ENCODE measurements at regions not wholly inside any gene's neighbourhood (a gene's known extent, or its start where the extent isn't known, plus 50 kb on each side); places are given as distances from the start of the nearest gene placed in this dataset.

DNA sequence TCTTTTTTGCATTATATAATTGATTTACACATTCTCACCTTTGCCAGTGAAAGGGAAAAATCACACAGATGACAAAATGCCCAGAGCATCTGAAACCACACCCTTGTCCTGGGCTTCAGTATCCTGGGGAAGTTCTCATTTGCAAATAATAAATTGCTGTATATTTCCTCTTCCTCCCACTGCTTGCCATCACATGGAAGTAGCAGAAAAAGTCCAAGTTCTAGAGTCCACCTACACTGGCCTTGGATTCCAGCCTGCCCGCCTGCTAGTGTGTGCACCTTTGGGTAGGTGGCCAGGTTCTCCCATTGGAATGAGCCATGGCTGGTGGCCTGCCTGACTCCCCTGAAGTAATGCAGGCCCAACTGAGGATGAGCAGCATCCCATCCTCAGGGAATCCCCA lies 149.4 kb downstream of the GADD45G start:
- TF ChIP-seq POLR2A (IDR thresholded peaks at IDR 0.05): no peak
- TF ChIP-seq, protein P1, sequence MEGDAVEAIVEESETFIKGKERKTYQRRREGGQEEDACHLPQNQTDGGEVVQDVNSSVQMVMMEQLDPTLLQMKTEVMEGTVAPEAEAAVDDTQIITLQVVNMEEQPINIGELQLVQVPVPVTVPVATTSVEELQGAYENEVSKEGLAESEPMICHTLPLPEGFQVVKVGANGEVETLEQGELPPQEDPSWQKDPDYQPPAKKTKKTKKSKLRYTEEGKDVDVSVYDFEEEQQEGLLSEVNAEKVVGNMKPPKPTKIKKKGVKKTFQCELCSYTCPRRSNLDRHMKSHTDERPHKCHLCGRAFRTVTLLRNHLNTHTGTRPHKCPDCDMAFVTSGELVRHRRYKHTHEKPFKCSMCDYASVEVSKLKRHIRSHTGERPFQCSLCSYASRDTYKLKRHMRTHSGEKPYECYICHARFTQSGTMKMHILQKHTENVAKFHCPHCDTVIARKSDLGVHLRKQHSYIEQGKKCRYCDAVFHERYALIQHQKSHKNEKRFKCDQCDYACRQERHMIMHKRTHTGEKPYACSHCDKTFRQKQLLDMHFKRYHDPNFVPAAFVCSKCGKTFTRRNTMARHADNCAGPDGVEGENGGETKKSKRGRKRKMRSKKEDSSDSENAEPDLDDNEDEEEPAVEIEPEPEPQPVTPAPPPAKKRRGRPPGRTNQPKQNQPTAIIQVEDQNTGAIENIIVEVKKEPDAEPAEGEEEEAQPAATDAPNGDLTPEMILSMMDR (IDR thresholded peaks at IDR 0.05): no peak
